HG02840 (cell line): ENCODE measurements at regions not wholly inside any gene's neighbourhood (a gene's known extent, or its start where the extent isn't known, plus 50 kb on each side); places are given as distances from the start of the nearest gene placed in this dataset.
"Not testable (repeated sequence)": the region's sequence is repeated elsewhere in the genome, so short reads cannot be mapped to it uniquely, and the experiment has no call there.

Experiments
- ATAC-seq: cut with Tn5 transposase; IDR thresholded peaks from one replicate; pipeline ENCODE4 v1.9.1; 2021; ENCODE audit warnings: mild to moderate bottlenecking, moderate library complexity, moderate number of reproducible peaks; ENCODE audit not compliant: unreplicated experiment, low FRiP score

GRCh38 chrX:46374371-46374770, 170.8 kb downstream of the ZNF674 start:
- no peak for ATAC-seq

- ATAC-seq: no peak
These were observed 177.7 kb downstream of the ZNF674 start for GRCh38 chrX:46367491-46367890.

GRCh38 chrX:46366381-46367207, 178.6 kb downstream of the ZNF674 start:
- no peak for ATAC-seq

GRCh38 chrX:46354481-46354880, 190.7 kb downstream of the ZNF674 start:
- no peak for ATAC-seq

- ATAC-seq: no peak
These were observed 203.4 kb downstream of the ZNF674 start for GRCh38 chrX:46341767-46342322.

GRCh38 chrX:46340696-46341095, 204.5 kb downstream of the ZNF674 start:
- ATAC-seq: no peak

- no peak for ATAC-seq
These were observed 211.7 kb downstream of the ZNF674 start for GRCh38 chrX:46333550-46333949.

GRCh38 chrX:46330981-46331380, 214.2 kb downstream of the ZNF674 start:
- ATAC-seq: no peak

GRCh38 chrX:46330513-46330912, 214.7 kb downstream of the ZNF674 start:
- no peak for ATAC-seq

GRCh38 chrX:46328133-46328532, 217.1 kb downstream of the ZNF674 start:
- no peak for ATAC-seq

- no peak for ATAC-seq
These were observed 217.6 kb downstream of the ZNF674 start for GRCh38 chrX:46327566-46328115.

- no peak for ATAC-seq
These were observed 219.1 kb downstream of the ZNF674 start for GRCh38 chrX:46326161-46326560.

GRCh38 chrX:46325312-46325877, 219.8 kb downstream of the ZNF674 start:
- ATAC-seq: no peak

GRCh38 chrX:46324166-46324565, 221.1 kb downstream of the ZNF674 start:
- ATAC-seq: no peak

GRCh38 chrX:46322929-46323328, 222.3 kb downstream of the ZNF674 start:
- ATAC-seq: not testable (repeated sequence)

GRCh38 chrX:46321676-46322075, 223.5 kb downstream of the ZNF674 start:
- no peak for ATAC-seq

GRCh38 chrX:46319750-46320149, 225.5 kb downstream of the ZNF674 start:
- ATAC-seq: no peak

GRCh38 chrX:46318551-46318950, 226.7 kb downstream of the ZNF674 start:
- no peak for ATAC-seq

- no peak for ATAC-seq
These were observed 228.1 kb downstream of the ZNF674 start for GRCh38 chrX:46317163-46317562.

- ATAC-seq: no peak
These were observed 233.6 kb downstream of the ZNF674 start for GRCh38 chrX:46311581-46312120.

- ATAC-seq: no peak
These were observed 234.3 kb downstream of the ZNF674 start for GRCh38 chrX:46310815-46311497.
